ENCODE measurements at regions not wholly inside any gene's neighbourhood (a gene's known extent, or its start where the extent isn't known, plus 50 kb on each side); places are given as distances from the start of the nearest gene placed in this dataset.

DNA sequence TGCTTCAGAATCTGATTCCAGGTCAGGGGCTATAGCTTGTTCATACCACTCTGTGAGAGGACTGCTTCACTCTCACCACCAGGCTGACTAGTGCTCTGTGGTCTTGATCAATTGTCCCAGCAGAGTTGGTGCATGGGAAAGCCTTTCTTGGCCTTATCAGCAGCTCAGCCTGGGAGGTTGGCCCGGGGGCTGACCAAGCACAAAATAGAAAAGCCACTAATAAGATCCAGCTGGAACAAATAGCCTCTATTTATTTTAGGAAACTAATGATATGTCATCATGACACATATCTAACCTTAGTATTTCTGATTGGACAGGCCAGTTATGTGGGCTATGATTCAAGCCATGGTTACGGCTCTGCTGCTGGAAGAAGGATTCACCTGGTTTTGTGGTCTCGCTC lies 134.2 kb downstream of the GDAP2 start:
- TF ChIP-seq POLR2A (IDR thresholded peaks at IDR 0.05), result no peak
- TF ChIP-seq, protein P1, sequence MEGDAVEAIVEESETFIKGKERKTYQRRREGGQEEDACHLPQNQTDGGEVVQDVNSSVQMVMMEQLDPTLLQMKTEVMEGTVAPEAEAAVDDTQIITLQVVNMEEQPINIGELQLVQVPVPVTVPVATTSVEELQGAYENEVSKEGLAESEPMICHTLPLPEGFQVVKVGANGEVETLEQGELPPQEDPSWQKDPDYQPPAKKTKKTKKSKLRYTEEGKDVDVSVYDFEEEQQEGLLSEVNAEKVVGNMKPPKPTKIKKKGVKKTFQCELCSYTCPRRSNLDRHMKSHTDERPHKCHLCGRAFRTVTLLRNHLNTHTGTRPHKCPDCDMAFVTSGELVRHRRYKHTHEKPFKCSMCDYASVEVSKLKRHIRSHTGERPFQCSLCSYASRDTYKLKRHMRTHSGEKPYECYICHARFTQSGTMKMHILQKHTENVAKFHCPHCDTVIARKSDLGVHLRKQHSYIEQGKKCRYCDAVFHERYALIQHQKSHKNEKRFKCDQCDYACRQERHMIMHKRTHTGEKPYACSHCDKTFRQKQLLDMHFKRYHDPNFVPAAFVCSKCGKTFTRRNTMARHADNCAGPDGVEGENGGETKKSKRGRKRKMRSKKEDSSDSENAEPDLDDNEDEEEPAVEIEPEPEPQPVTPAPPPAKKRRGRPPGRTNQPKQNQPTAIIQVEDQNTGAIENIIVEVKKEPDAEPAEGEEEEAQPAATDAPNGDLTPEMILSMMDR (IDR thresholded peaks at IDR 0.05), result no peak

All from body of pancreas (tissue), 4 donors.